ENCODE measurements at regions not wholly inside any gene's neighbourhood (a gene's known extent, or its start where the extent isn't known, plus 50 kb on each side); places are given as distances from the start of the nearest gene placed in this dataset.

GRCh38 chr11:69545976-69546617, 64.6 kb downstream of the LINC01488 start:
- DNase-seq (ENCODE audit: low spot score), result peak; percentile 28
- in situ Hi-C loops (cut with MboI; ENCODE audit: low sequenced_read_pairs, unreplicated experiment), result no loop called here
- TF ChIP-seq, protein P1, sequence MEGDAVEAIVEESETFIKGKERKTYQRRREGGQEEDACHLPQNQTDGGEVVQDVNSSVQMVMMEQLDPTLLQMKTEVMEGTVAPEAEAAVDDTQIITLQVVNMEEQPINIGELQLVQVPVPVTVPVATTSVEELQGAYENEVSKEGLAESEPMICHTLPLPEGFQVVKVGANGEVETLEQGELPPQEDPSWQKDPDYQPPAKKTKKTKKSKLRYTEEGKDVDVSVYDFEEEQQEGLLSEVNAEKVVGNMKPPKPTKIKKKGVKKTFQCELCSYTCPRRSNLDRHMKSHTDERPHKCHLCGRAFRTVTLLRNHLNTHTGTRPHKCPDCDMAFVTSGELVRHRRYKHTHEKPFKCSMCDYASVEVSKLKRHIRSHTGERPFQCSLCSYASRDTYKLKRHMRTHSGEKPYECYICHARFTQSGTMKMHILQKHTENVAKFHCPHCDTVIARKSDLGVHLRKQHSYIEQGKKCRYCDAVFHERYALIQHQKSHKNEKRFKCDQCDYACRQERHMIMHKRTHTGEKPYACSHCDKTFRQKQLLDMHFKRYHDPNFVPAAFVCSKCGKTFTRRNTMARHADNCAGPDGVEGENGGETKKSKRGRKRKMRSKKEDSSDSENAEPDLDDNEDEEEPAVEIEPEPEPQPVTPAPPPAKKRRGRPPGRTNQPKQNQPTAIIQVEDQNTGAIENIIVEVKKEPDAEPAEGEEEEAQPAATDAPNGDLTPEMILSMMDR (IDR thresholded peaks at IDR 0.05; ENCODE audit: borderline replicate concordance, control extremely low read depth, extremely low read depth, insufficient read depth, missing control alignments), result no peak

DNA sequence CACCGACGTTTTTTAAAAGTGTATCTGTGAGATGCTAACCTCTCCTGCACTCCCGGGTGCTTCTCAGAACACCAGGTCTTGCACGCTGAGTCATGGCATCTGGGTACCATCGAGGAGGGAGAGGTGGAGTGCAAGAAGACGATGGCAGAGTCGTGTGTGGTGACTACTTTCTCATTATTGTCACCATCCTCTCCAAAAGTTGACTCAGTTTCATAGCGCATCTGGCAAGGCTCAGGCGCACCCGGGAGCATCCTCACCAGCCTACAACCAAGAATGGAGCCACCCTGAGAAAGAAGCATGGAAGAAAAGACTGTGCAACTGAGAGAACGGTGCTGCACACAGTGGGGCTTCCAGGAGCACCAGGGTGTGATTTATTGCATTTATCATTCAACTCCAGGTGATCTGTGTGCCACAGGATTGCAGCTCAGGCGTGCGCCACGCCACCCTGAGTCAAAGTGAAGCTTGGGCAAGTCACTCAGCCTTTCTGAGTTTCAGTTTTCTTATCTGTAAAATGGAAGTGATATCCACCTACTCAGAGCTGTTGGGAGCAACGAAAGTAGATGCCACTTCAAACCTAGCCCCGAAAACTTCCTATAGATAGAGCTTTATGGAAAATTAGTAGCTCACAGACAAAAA, 65.4 kb downstream of the LINC01488 start:
- TF ChIP-seq, protein P1 (IDR thresholded peaks at IDR 0.05; ENCODE audit: borderline replicate concordance, control extremely low read depth, extremely low read depth, insufficient read depth, missing control alignments), result no peak
- in situ Hi-C loops (cut with MboI; ENCODE audit: low sequenced_read_pairs, unreplicated experiment), result no loop called here
- DNase-seq (ENCODE audit: low spot score), result peak; percentile 74

DNA sequence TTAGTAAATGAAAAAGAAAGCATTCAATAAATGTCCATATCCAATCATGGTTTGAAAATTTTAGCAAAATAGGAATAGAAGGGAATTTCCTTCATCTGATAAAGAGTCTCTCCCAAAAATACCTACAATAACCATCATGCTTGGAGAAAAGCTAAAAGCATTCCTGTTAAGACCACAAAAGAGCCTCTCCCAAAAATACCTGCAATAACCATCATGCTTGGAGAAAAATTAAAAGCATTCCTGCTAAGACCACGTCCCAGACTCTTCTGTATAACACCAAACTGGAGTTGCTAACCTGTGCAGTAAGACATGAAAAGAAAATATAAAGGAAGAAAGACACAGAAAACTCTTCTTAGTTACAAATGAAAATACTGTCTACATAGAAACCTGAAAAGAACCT, 69.4 kb downstream of the LINC01488 start:
- TF ChIP-seq, protein P1 (IDR thresholded peaks at IDR 0.05; ENCODE audit: borderline replicate concordance, control extremely low read depth, extremely low read depth, insufficient read depth, missing control alignments), result no peak
- no peak for DNase-seq (ENCODE audit: low spot score)
- in situ Hi-C loops (cut with MboI; ENCODE audit: low sequenced_read_pairs, unreplicated experiment), result no loop called here

GRCh38 chr11:69551963-69552362, 70.5 kb downstream of the LINC01488 start:
- TF ChIP-seq, protein P1 (IDR thresholded peaks at IDR 0.05; ENCODE audit: borderline replicate concordance, control extremely low read depth, extremely low read depth, insufficient read depth, missing control alignments), result no peak
- in situ Hi-C loops (cut with MboI; ENCODE audit: low sequenced_read_pairs, unreplicated experiment), result no loop called here
- DNase-seq (ENCODE audit: low spot score), result no peak

GRCh38 chr11:69552951-69553350, 71.5 kb downstream of the LINC01488 start:
- in situ Hi-C loops (cut with MboI; ENCODE audit: low sequenced_read_pairs, unreplicated experiment), result no loop called here
- no peak for DNase-seq (ENCODE audit: low spot score)
- TF ChIP-seq, protein P1 (IDR thresholded peaks at IDR 0.05; ENCODE audit: borderline replicate concordance, control extremely low read depth, extremely low read depth, insufficient read depth, missing control alignments), result no peak

DNA sequence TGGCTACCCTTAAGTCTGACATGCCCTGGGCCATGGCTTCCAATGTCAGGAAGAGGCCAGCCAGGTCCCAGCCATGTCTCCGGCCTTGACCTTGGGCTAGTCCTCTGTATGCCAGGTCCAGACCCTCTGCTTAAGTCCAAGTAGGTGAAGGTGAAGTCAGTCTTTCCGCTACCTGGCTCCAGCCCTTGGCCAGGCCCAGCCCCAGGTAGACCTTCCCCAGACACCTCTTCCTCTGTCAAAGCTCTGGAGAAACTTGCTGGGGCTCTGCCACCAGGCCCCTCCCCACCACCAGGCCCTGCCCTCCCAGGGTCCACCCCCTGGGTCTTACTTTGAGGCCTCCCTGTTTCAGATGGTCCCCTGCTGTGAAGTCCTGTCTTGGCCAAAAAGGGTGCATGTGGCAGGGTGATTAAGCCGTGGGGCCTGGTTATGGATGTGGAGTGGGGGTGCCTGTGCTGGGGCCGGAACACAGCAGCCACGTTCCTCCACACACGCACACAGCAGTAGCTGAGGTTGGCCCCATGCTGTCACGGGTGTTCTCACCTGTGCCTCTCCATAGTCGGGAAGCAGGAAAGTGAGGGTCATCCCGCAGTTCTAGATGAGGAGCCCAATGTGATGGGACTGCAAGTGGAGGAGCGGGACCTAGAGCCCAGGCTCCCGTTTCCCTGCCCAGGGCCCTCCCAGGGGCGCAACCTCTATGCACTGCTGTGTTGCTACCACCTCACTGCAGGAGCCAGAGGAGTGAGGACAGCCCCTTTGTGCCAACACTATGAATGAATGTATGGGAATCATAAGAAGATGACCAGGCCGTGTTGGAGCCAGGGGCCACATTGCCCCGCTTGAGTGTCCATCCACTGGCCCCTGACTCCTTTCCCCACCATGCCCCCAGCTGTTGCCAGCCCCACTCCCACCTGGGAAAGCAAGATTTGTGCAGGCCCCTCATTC, 72.2 kb downstream of the LINC01488 start:
- TF ChIP-seq, protein P1 (IDR thresholded peaks at IDR 0.05; ENCODE audit: borderline replicate concordance, control extremely low read depth, extremely low read depth, insufficient read depth, missing control alignments), result no peak
- in situ Hi-C loops (cut with MboI; ENCODE audit: low sequenced_read_pairs, unreplicated experiment), result no loop called here

More for the DNA sequence above, 72.2 kb downstream of the LINC01488 start:
- no peak for DNase-seq (ENCODE audit: low spot score)

All from GM13976 (cell line).